ENCODE measurements at regions not wholly inside any gene's neighbourhood (a gene's known extent, or its start where the extent isn't known, plus 50 kb on each side); places are given as distances from the start of the nearest gene placed in this dataset.

- POLR2A ChIA-PET = no interaction called here
- no peak for TF ChIP-seq EZH2 (IDR thresholded peaks at IDR 0.05)
- no peak for TF ChIP-seq ATF3 (IDR thresholded peaks at IDR 0.05)
- no peak for TF ChIP-seq CBX3 (IDR thresholded peaks at IDR 0.05; ENCODE audit: low read depth)
- TF ChIP-seq TCF7L2 (IDR thresholded peaks at IDR 0.05; ENCODE audit: borderline replicate concordance, extremely low read depth, insufficient read depth, insufficient read length) = no peak
- no peak for TF ChIP-seq SRF (IDR thresholded peaks at IDR 0.05; ENCODE audit: low read depth)
- TF ChIP-seq FOSL1 (IDR thresholded peaks at IDR 0.05; ENCODE audit: low read depth) = no peak
- TF ChIP-seq ZFX (IDR thresholded peaks at IDR 0.05) = no peak
- no peak for TF ChIP-seq POLR2A (IDR thresholded peaks at IDR 0.05; ENCODE audit: borderline replicate concordance, extremely low read depth, insufficient read depth, insufficient read length)
- no peak for TF ChIP-seq SP1 (IDR thresholded peaks at IDR 0.05; ENCODE audit: low read depth)
- no peak for TF ChIP-seq CTCF (IDR thresholded peaks at IDR 0.05 in 2 of 3, conservative IDR thresholded peaks at IDR 0.05 in 1 of 3; ENCODE audit: borderline replicate concordance in 1 of 3, insufficient read depth in 1 of 3, low read depth in 2 of 3, low read length in 2 of 3)
- no peak for TF ChIP-seq EGR1 (IDR thresholded peaks at IDR 0.05; ENCODE audit: low read depth)
- TF ChIP-seq EZH2phosphoT487 (IDR thresholded peaks at IDR 0.05; ENCODE audit: borderline replicate concordance) = no peak
- TF ChIP-seq REST (IDR thresholded peaks at IDR 0.05; ENCODE audit: low read depth) = no peak
- TF ChIP-seq RAD21 (IDR thresholded peaks at IDR 0.05; ENCODE audit: low read depth) = no peak
- TF ChIP-seq MAX (IDR thresholded peaks at IDR 0.05) = no peak
- TF ChIP-seq POLR2AphosphoS5 (IDR thresholded peaks at IDR 0.05; ENCODE audit: low read depth, low read length) = no peak
- TF ChIP-seq ELF1 (IDR thresholded peaks at IDR 0.05; ENCODE audit: borderline replicate concordance, low read depth) = no peak
- CTCF ChIA-PET = no interaction called here
- H2AFZ ChIP-seq (ENCODE audit: low read depth, low read length, poor library complexity, severe bottlenecking) = no peak overlapping the region
- no peaks in the 10 kb centered on the region for H4K20me1 ChIP-seq (ENCODE audit: insufficient read depth)
- RAD21 ChIA-PET (ENCODE audit: low non-redundant PET in 1 of 2, low total read pairs in 2 of 2, uncharacterized antibody in 2 of 2, unreplicated experiment in 2 of 2) = no interaction called here
- H3K9me2 ChIP-seq (ENCODE audit: insufficient read depth) = no peaks in the 10 kb centered on the region
- H3K4me2 ChIP-seq (ENCODE audit: low read length) = no peak overlapping the region
- H3K79me2 ChIP-seq (ENCODE audit: insufficient read depth, low read length) = no peaks in the 10 kb centered on the region
- no TSS peak for BruUV-seq (replicated peaks)
- intact Hi-C loops (cut with micrococcal nuclease) = no loop called here
- H3K36me3 ChIP-seq (ENCODE audit: control insufficient read depth in 1 of 2, insufficient read depth in 2 of 2, low read length in 2 of 2) = no peaks in the 10 kb centered on the region
- H3K4me1 ChIP-seq (ENCODE audit: control insufficient read depth in 1 of 2, insufficient read depth in 2 of 2, low read length in 2 of 2) = no peaks in the 10 kb centered on the region
- H3K27ac ChIP-seq (ENCODE audit: low read depth, low read length) = no peak overlapping the region
- H3K27me3 ChIP-seq (ENCODE audit: insufficient read depth, low read length) = no peaks in the 10 kb centered on the region
- no peaks in the 10 kb centered on the region for H3K9me3 ChIP-seq (ENCODE audit: control insufficient read depth in 1 of 2, insufficient read depth in 1 of 2, low read depth in 1 of 2, low read length in 2 of 2)
- H3K4me3 ChIP-seq (replicated peaks in 1 of 2; ENCODE audit: low read depth in 1 of 2, low read length in 2 of 2) = no peak overlapping the region
- DNase-seq (ENCODE audit: low read depth, low spot score) (no peak), ATAC-seq (no peak)
- no peak overlapping the region for H3K9ac ChIP-seq (ENCODE audit: low read length)
Observed at GRCh38 chr9:103894184-103894583, 199.9 kb upstream of the SMC2 start.
